HepG2 (cell line): ENCODE measurements at regions not wholly inside any gene's neighbourhood (a gene's known extent, or its start where the extent isn't known, plus 50 kb on each side); places are given as distances from the start of the nearest gene placed in this dataset.

ENCODE experiments used
- DR1 ChIP-seq: sonication (generic); formaldehyde crosslinking; IDR thresholded peaks from 2 replicates; pipeline ENCODE4 v1.8.0; 2021; ENCODE audit warnings: mild to moderate bottlenecking, missing genetic modification reagents, inconsistent platforms
- EP300 ChIP-seq, 3 experiments: sonication (generic) in 1 of 3; formaldehyde crosslinking in 1 of 3; IDR thresholded peaks; 2 replicates each; pipeline versions ENCODE4 v1.5.1 to v1.6.1; 2011 to 2020; ENCODE audit warnings: low read depth in 2 of 3, low read length in 2 of 3, borderline replicate concordance in 1 of 3, improper control_type of control experiment in 1 of 3, mild to moderate bottlenecking in 1 of 3, missing genetic modification reagents in 1 of 3, moderate library complexity in 1 of 3
- MAFK ChIP-seq, 2 experiments: IDR thresholded peaks in 1 of 2; conservative IDR thresholded peaks in 1 of 2; 2 replicates each; pipeline ENCODE4 v1.6.1; 2011; ENCODE audit warnings: improper control_type of control experiment in 2 of 2, low read length in 2 of 2
- PAX8 ChIP-seq: sonication (generic); formaldehyde crosslinking; IDR thresholded peaks from 2 replicates; pipeline ENCODE4 v1.8.0; 2022; ENCODE audit warnings: mild to moderate bottlenecking, missing genetic modification reagents, borderline replicate concordance
- PITX1 ChIP-seq: sonication (generic); formaldehyde crosslinking; IDR thresholded peaks from 2 replicates; pipeline ENCODE4 v1.5.1; 2020; ENCODE audit warnings: mild to moderate bottlenecking, missing genetic modification reagents
- RCOR2 ChIP-seq: IDR thresholded peaks from 2 replicates; pipeline ENCODE4 v1.6.1; 2016; ENCODE audit warnings: missing biosample characterization, missing genetic modification reagents
- SOX6 ChIP-seq, 2 experiments: fragments of 450-650 bp in 1 of 2; sonication (generic) in 1 of 2; formaldehyde crosslinking in 1 of 2; IDR thresholded peaks; 2 replicates each; pipeline versions ENCODE4 v1.4.0 to v1.6.1; 2017 to 2020; ENCODE audit warnings: antibody characterized with exemption in 1 of 2, mild to moderate bottlenecking in 1 of 2, missing genetic modification reagents in 1 of 2
- ZNF234 ChIP-seq: sonication (generic); formaldehyde crosslinking; conservative IDR thresholded peaks from 2 replicates; pipeline ENCODE4 v1.5.1; 2020; ENCODE audit warnings: mild to moderate bottlenecking, missing genetic modification reagents
- ZNF296 ChIP-seq: sonication (generic); formaldehyde crosslinking; conservative IDR thresholded peaks from 2 replicates; pipeline ENCODE4 v1.5.0; 2020; ENCODE audit warnings: mild to moderate bottlenecking, missing genetic modification reagents
- ZNF589 ChIP-seq: sonication (generic); formaldehyde crosslinking; conservative IDR thresholded peaks from 2 replicates; pipeline ENCODE4 v1.8.0; 2022; ENCODE audit warnings: mild to moderate bottlenecking, moderate library complexity, missing genetic modification reagents
- TF ChIP-seq, protein P1 (sequence below): IDR thresholded peaks from 2 replicates; pipeline ENCODE4 v1.6.1; 2012; ENCODE audit warnings: low read depth, low read length, improper control_type of control experiment
- TF ChIP-seq, protein P2 (sequence below): sonication (generic); IDR thresholded peaks from 2 replicates; pipeline ENCODE4 v1.6.1; 2016; ENCODE audit warnings: low read depth, borderline replicate concordance
- TF ChIP-seq, protein P3 (sequence below): sonication (generic); formaldehyde crosslinking; IDR thresholded peaks from 2 replicates; pipeline ENCODE4 v1.5.0; 2020; ENCODE audit warnings: missing genetic modification reagents, mild to moderate bottlenecking, borderline replicate concordance
- TF ChIP-seq, protein P4 (sequence below): sonication (generic); formaldehyde crosslinking; IDR thresholded peaks from 2 replicates; pipeline ENCODE4 v1.5.1; 2020; ENCODE audit warnings: missing genetic modification reagents, mild to moderate bottlenecking, borderline replicate concordance
- TF ChIP-seq, protein P5 (sequence below): IDR thresholded peaks from 2 replicates; pipeline ENCODE4 v1.6.1; 2016; ENCODE audit warnings: missing biosample characterization, missing genetic modification reagents, low read depth
- TF ChIP-seq, protein P6 (sequence below): sonication (generic); formaldehyde crosslinking; IDR thresholded peaks from 2 replicates; pipeline ENCODE4 v1.9.0; 2021; ENCODE audit warnings: missing genetic modification reagents, borderline replicate concordance

DNA sequence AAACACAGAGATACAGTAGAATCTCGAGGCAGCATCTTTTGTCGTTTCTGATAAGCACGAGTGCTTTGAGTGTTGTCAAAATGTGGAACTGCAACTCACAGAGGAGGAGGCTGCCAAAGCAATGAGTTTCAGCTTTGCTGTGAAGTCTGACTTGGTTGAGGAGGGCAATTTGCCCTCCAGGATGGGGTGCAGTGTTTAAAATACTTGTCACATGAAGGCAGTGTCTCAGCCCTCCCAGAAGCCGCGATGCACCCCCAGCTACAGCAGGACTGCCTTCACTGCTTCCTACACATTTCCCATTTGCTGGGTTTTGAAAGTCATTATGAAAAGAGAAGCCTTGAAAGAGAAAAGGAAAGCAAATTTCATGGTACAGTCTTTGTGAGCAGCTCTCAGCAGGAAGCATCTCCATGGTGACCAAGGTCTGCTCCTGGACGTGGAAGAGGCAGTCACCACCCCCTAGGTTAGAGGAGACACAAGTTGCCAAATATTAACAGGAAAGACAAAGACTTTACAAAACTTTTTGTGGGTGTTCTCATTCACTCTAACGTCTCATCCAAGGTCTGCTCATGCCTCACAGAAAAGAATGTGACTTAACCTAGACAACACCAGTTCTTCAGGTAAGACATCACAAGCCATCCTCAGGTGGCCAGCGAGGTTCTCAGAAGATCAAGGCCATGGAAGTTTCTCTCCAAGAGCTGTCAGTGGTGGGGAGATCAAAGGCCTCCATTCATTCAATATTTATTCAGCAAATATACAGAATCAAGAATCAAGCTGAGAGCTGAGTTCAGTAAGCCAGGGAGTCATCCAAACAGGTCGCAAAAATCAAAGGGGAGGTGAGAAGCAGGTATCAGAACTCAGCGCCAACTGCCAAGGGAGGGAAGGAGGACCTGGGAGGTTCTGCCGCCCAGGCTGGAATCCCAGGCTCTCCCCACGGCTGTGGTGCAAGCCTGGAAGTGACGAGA, 476.0 kb downstream of the EIPR1 start (continued):
- TF ChIP-seq PAX8: no peak
- no peak for TF ChIP-seq ZNF589
- no peak for TF ChIP-seq MAFK (conservative IDR thresholded peaks at IDR 0.05 in 1 of 2, IDR thresholded peaks at IDR 0.05 in 1 of 2; ENCODE audit: low read length in 2 of 2)
- TF ChIP-seq DR1 (CRISPR knock-in tag): no peak
- no peak; the same call in 1 of the 2 replicates for TF ChIP-seq RCOR2
- TF ChIP-seq, protein P1, sequence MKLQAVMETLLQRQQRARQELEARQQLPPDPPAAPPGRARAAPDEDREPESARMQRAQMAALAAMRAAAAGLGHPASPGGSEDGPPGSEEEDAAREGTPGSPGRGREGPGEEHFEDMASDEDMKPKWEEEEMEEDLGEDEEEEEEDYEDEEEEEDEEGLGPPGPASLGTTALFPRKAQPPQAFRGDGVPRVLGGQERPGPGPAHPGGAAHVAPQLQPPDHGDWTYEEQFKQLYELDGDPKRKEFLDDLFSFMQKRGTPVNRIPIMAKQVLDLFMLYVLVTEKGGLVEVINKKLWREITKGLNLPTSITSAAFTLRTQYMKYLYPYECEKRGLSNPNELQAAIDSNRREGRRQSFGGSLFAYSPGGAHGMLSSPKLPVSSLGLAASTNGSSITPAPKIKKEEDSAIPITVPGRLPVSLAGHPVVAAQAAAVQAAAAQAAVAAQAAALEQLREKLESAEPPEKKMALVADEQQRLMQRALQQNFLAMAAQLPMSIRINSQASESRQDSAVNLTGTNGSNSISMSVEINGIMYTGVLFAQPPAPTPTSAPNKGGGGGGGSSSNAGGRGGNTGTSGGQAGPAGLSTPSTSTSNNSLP: 0 out of 2 replicates have a peak, but pooled peaks have one; percentile 21
- TF ChIP-seq, protein P2, sequence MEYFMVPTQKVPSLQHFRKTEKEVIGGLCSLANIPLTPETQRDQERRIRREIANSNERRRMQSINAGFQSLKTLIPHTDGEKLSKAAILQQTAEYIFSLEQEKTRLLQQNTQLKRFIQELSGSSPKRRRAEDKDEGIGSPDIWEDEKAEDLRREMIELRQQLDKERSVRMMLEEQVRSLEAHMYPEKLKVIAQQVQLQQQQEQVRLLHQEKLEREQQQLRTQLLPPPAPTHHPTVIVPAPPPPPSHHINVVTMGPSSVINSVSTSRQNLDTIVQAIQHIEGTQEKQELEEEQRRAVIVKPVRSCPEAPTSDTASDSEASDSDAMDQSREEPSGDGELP: no peak
- TF ChIP-seq, protein P3, sequence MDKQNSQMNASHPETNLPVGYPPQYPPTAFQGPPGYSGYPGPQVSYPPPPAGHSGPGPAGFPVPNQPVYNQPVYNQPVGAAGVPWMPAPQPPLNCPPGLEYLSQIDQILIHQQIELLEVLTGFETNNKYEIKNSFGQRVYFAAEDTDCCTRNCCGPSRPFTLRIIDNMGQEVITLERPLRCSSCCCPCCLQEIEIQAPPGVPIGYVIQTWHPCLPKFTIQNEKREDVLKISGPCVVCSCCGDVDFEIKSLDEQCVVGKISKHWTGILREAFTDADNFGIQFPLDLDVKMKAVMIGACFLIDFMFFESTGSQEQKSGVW: no peak
- no peak for TF ChIP-seq SOX6 (IDR thresholded peaks at IDR 0.05)
- no peak; the same call in 1 of the 2 replicates for TF ChIP-seq SOX6 (CRISPR knock-in tag; IDR thresholded peaks at IDR 0.05)
- TF ChIP-seq, protein P4, sequence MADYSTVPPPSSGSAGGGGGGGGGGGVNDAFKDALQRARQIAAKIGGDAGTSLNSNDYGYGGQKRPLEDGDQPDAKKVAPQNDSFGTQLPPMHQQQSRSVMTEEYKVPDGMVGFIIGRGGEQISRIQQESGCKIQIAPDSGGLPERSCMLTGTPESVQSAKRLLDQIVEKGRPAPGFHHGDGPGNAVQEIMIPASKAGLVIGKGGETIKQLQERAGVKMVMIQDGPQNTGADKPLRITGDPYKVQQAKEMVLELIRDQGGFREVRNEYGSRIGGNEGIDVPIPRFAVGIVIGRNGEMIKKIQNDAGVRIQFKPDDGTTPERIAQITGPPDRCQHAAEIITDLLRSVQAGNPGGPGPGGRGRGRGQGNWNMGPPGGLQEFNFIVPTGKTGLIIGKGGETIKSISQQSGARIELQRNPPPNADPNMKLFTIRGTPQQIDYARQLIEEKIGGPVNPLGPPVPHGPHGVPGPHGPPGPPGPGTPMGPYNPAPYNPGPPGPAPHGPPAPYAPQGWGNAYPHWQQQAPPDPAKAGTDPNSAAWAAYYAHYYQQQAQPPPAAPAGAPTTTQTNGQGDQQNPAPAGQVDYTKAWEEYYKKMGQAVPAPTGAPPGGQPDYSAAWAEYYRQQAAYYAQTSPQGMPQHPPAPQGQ (CRISPR knock-in tag): no peak
- TF ChIP-seq ZNF296 (CRISPR knock-in tag): no peak
- TF ChIP-seq, protein P5, sequence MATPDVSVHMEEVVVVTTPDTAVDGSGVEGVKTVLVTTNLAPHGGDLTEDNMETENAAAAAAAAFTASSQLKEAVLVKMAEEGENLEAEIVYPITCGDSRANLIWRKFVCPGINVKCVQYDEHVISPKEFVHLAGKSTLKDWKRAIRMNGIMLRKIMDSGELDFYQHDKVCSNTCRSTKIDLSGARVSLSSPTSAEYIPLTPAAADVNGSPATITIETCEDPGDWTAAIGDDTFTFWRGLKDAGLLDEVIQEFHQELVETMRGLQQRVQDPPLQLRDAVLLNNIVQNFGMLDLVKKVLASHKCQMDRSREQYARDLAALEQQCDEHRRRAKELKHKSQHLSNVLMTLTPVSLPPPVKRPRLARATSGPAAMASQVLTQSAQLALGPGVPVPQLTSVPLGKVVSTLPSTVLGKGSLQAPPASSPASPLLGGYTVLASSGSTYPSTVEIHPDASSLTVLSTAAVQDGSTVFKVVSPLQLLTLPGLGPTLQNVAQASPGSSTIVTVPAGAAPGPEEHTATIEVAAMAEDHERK (CRISPR knock-in tag): no peak
- TF ChIP-seq ZNF234 (CRISPR knock-in tag): no peak
- TF ChIP-seq, protein P6, sequence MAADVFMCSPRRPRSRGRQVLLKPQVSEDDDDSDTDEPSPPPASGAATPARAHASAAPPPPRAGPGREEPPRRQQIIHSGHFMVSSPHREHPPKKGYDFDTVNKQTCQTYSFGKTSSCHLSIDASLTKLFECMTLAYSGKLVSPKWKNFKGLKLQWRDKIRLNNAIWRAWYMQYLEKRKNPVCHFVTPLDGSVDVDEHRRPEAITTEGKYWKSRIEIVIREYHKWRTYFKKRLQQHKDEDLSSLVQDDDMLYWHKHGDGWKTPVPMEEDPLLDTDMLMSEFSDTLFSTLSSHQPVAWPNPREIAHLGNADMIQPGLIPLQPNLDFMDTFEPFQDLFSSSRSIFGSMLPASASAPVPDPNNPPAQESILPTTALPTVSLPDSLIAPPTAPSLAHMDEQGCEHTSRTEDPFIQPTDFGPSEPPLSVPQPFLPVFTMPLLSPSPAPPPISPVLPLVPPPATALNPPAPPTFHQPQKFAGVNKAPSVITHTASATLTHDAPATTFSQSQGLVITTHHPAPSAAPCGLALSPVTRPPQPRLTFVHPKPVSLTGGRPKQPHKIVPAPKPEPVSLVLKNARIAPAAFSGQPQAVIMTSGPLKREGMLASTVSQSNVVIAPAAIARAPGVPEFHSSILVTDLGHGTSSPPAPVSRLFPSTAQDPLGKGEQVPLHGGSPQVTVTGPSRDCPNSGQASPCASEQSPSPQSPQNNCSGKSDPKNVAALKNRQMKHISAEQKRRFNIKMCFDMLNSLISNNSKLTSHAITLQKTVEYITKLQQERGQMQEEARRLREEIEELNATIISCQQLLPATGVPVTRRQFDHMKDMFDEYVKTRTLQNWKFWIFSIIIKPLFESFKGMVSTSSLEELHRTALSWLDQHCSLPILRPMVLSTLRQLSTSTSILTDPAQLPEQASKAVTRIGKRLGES (CRISPR knock-in tag): no peak
- peak in 1 of 2 experiments; percentile 37; a peak in 1 of 4 replicates for TF ChIP-seq EP300 (IDR thresholded peaks at IDR 0.05; ENCODE audit: low read depth in 2 of 2, low read length in 2 of 2)
- TF ChIP-seq EP300 (CRISPR knock-in tag; IDR thresholded peaks at IDR 0.05; ENCODE audit: borderline replicate concordance): no peak
- TF ChIP-seq PITX1 (CRISPR knock-in tag): no peak
